HG02870 (cell line): ENCODE measurements at regions not wholly inside any gene's neighbourhood (a gene's known extent, or its start where the extent isn't known, plus 50 kb on each side); places are given as distances from the start of the nearest gene placed in this dataset.
"Not testable (repeated sequence)": the region's sequence is repeated elsewhere in the genome, so short reads cannot be mapped to it uniquely, and the experiment has no call there.

Source experiments
- ATAC-seq: cut with Tn5 transposase; IDR thresholded peaks from one replicate; pipeline ENCODE4 v1.9.1; 2021; ENCODE audit warnings: mild to moderate bottlenecking, moderate library complexity; ENCODE audit not compliant: unreplicated experiment

- ATAC-seq, result no peak
Measured at GRCh38 chr2:83229443-83229842, 1229.6 kb downstream of the SUCLG1 start.

GRCh38 chr2:83224591-83225200, 1234.4 kb downstream of the SUCLG1 start:
- no peak for ATAC-seq

- ATAC-seq, result no peak
Measured at GRCh38 chr2:83221258-83221657, 1237.8 kb downstream of the SUCLG1 start.

- no peak for ATAC-seq
Measured at GRCh38 chr2:83217854-83218253, 1241.2 kb downstream of the SUCLG1 start.

GRCh38 chr2:83196225-83196624, 1262.9 kb downstream of the SUCLG1 start:
- ATAC-seq, result no peak

GRCh38 chr2:83191316-83191715, 1267.8 kb downstream of the SUCLG1 start:
- ATAC-seq, result no peak

- no peak for ATAC-seq
Measured at GRCh38 chr2:83186105-83186760, 1272.8 kb downstream of the SUCLG1 start.

GRCh38 chr2:83180862-83181530, 1278.1 kb downstream of the SUCLG1 start:
- not testable (repeated sequence) for ATAC-seq

GRCh38 chr2:83176539-83176938, 1282.5 kb downstream of the SUCLG1 start:
- no peak for ATAC-seq

GRCh38 chr2:83172841-83173240, 1286.2 kb downstream of the SUCLG1 start:
- no peak for ATAC-seq

GRCh38 chr2:83168377-83168776, 1290.7 kb downstream of the SUCLG1 start:
- ATAC-seq, result no peak

- ATAC-seq, result no peak
Measured at GRCh38 chr2:83162421-83162820, 1296.7 kb downstream of the SUCLG1 start.

GRCh38 chr2:83160571-83160970, 1298.5 kb downstream of the SUCLG1 start:
- no peak for ATAC-seq

- no peak for ATAC-seq
Measured at GRCh38 chr2:83155826-83156225, 1303.3 kb downstream of the SUCLG1 start.

- no peak for ATAC-seq
Measured at GRCh38 chr2:83143946-83144345, 1315.1 kb downstream of the SUCLG1 start.

- ATAC-seq, result no peak
Measured at GRCh38 chr2:83142934-83143333, 1316.1 kb downstream of the SUCLG1 start.

GRCh38 chr2:83115606-83116005, 1343.5 kb downstream of the SUCLG1 start:
- ATAC-seq, result no peak

- no peak for ATAC-seq
Measured at GRCh38 chr2:83115155-83115554, 1343.9 kb downstream of the SUCLG1 start.

- ATAC-seq, result no peak
Measured at GRCh38 chr2:83113953-83114352, 1345.1 kb downstream of the SUCLG1 start.

- ATAC-seq, result no peak
Measured at GRCh38 chr2:83112858-83113257, 1346.2 kb downstream of the SUCLG1 start.

GRCh38 chr2:83109284-83109683, 1349.8 kb downstream of the SUCLG1 start:
- no peak for ATAC-seq

- ATAC-seq, result no peak
Measured at GRCh38 chr2:83106853-83107252, 1352.2 kb downstream of the SUCLG1 start.
